PC-9 (cell line): ENCODE measurements at regions not wholly inside any gene's neighbourhood (a gene's known extent, or its start where the extent isn't known, plus 50 kb on each side); places are given as distances from the start of the nearest gene placed in this dataset.

Experiments
- CTCF ChIP-seq: fragments of 200-600 bp; sonication (generic); conservative IDR thresholded peaks from 2 replicates; pipeline ENCODE4 v1.6.1; 2017; ENCODE audit warnings: mixed run types, antibody characterized with exemption, mild to moderate bottlenecking, moderate library complexity
- EZH2 ChIP-seq: fragments of 200-600 bp; sonication (generic); IDR thresholded peaks from 2 replicates; pipeline ENCODE4 v1.8.0; 2017; ENCODE audit warnings: antibody characterized with exemption, low read depth

GRCh38 chr22:47847131-47847890 lies 1084.9 kb downstream of the TBC1D22A start:
- no peak for TF ChIP-seq CTCF
- no peak for TF ChIP-seq EZH2
